ENCODE measurements at regions not wholly inside any gene's neighbourhood (a gene's known extent, or its start where the extent isn't known, plus 50 kb on each side); places are given as distances from the start of the nearest gene placed in this dataset.
"Not testable (repeated sequence)": the region's sequence is repeated elsewhere in the genome, so short reads cannot be mapped to it uniquely, and the experiment has no call there.

DNA sequence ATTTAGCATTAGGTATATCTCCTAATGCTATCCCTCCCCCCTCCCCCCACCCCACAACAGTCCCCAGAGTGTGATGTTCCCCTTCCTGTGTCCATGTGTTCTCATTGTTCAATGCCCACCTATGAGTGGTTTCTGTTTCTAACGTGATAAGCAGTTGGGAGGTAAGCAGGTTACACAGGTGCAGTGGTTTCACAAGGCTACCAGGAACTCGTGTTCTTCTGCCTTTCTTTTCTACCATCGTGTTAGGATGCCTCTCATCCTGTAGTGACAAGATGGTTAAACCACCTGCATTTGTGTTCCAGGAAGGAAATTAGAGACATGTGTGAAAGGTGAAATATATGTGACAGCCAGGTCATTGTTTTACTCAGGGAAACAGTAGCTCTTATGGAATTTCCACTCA is 476.5 kb upstream of the DDX18 start:
- not testable (repeated sequence) for TF ChIP-seq POLR2A (IDR thresholded peaks at IDR 0.05)
- TF ChIP-seq, protein P1, sequence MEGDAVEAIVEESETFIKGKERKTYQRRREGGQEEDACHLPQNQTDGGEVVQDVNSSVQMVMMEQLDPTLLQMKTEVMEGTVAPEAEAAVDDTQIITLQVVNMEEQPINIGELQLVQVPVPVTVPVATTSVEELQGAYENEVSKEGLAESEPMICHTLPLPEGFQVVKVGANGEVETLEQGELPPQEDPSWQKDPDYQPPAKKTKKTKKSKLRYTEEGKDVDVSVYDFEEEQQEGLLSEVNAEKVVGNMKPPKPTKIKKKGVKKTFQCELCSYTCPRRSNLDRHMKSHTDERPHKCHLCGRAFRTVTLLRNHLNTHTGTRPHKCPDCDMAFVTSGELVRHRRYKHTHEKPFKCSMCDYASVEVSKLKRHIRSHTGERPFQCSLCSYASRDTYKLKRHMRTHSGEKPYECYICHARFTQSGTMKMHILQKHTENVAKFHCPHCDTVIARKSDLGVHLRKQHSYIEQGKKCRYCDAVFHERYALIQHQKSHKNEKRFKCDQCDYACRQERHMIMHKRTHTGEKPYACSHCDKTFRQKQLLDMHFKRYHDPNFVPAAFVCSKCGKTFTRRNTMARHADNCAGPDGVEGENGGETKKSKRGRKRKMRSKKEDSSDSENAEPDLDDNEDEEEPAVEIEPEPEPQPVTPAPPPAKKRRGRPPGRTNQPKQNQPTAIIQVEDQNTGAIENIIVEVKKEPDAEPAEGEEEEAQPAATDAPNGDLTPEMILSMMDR (IDR thresholded peaks at IDR 0.05), result not testable (repeated sequence)

Measured in Peyer's patch (tissue), 4 donors.